22Rv1 (cell line): ENCODE measurements at regions not wholly inside any gene's neighbourhood (a gene's known extent, or its start where the extent isn't known, plus 50 kb on each side); places are given as distances from the start of the nearest gene placed in this dataset.

ENCODE experiments used
- ZFX ChIP-seq: fragments of 450-650 bp; IDR thresholded peaks from 2 replicates; pipeline ENCODE4 v1.6.1; 2017; ENCODE audit warnings: antibody characterized with exemption, borderline replicate concordance
- TF ChIP-seq, protein P1 (sequence below): fragments of 450-650 bp; IDR thresholded peaks from 2 replicates; pipeline ENCODE4 v1.5.1; 2017; ENCODE audit warnings: mild to moderate bottlenecking

DNA sequence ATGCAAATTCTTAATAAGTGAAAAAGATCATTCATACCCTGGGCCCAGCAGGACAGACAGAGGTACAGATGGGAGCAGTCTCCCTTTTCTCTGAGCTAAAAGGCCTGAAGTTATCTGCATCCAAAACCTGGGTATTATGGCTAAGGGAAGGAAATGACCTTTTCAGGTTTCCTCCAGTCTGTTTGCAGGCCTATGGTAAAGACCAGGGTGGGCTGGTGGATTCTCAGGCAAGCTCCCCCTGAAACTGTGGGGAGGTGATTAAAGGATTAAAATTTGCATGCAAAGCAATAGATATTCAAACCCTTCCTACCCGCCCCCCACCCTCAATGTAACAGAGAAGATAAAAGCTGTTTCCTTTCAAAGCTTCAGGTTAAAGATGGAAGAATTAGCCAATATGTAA lies 471.8 kb upstream of the RUNX1 start:
- TF ChIP-seq, protein P1, sequence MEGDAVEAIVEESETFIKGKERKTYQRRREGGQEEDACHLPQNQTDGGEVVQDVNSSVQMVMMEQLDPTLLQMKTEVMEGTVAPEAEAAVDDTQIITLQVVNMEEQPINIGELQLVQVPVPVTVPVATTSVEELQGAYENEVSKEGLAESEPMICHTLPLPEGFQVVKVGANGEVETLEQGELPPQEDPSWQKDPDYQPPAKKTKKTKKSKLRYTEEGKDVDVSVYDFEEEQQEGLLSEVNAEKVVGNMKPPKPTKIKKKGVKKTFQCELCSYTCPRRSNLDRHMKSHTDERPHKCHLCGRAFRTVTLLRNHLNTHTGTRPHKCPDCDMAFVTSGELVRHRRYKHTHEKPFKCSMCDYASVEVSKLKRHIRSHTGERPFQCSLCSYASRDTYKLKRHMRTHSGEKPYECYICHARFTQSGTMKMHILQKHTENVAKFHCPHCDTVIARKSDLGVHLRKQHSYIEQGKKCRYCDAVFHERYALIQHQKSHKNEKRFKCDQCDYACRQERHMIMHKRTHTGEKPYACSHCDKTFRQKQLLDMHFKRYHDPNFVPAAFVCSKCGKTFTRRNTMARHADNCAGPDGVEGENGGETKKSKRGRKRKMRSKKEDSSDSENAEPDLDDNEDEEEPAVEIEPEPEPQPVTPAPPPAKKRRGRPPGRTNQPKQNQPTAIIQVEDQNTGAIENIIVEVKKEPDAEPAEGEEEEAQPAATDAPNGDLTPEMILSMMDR: no peak
- TF ChIP-seq ZFX: no peak
